ENCODE measurements at regions not wholly inside any gene's neighbourhood (a gene's known extent, or its start where the extent isn't known, plus 50 kb on each side); places are given as distances from the start of the nearest gene placed in this dataset.
"Not testable (repeated sequence)": the region's sequence is repeated elsewhere in the genome, so short reads cannot be mapped to it uniquely, and the experiment has no call there.

GRCh38 chr7:94169682-94170081, 165.5 kb upstream of the BET1 start:
- DNase-seq (ENCODE audit: low spot score), result no peak
- ATAC-seq, result no peak

- ATAC-seq (no peak), DNase-seq (ENCODE audit: low spot score) (no peak)
Observed at GRCh38 chr7:94170836-94171235, 166.7 kb upstream of the BET1 start.

GRCh38 chr7:94173436-94173835, 169.3 kb upstream of the BET1 start:
- ATAC-seq (no peak), DNase-seq (ENCODE audit: low spot score) (no peak)

- DNase-seq (ENCODE audit: low spot score) (no peak), ATAC-seq (no peak)
Observed at GRCh38 chr7:94174375-94174774, 170.2 kb upstream of the BET1 start.

GRCh38 chr7:94174956-94175355, 170.8 kb upstream of the BET1 start:
- ATAC-seq (no peak), DNase-seq (ENCODE audit: low spot score) (no peak)

- DNase-seq (ENCODE audit: low spot score) (no peak), ATAC-seq (no peak)
Observed at GRCh38 chr7:94176694-94177200, 172.6 kb upstream of the BET1 start.

GRCh38 chr7:94177441-94177840, 173.3 kb upstream of the BET1 start:
- ATAC-seq (no peak), DNase-seq (ENCODE audit: low spot score) (no peak)

GRCh38 chr7:94178230-94178629, 174.1 kb upstream of the BET1 start:
- ATAC-seq, result no peak
- DNase-seq (ENCODE audit: low spot score), result no peak

- ATAC-seq (no peak), DNase-seq (ENCODE audit: low spot score) (no peak)
Observed at GRCh38 chr7:94179466-94179865, 175.3 kb upstream of the BET1 start.

GRCh38 chr7:94182066-94182465, 177.9 kb upstream of the BET1 start:
- ATAC-seq (no peak), DNase-seq (ENCODE audit: low spot score) (no peak)

GRCh38 chr7:94182721-94183120, 178.6 kb upstream of the BET1 start:
- no peak for ATAC-seq
- DNase-seq (ENCODE audit: low spot score), result no peak

- no peak for DNase-seq (ENCODE audit: low spot score)
- peak; percentile 52 for ATAC-seq
Observed at GRCh38 chr7:94183289-94183749, 179.2 kb upstream of the BET1 start.

- DNase-seq (ENCODE audit: low spot score) (no peak), ATAC-seq (no peak)
Observed at GRCh38 chr7:94183891-94184290, 179.7 kb upstream of the BET1 start.

GRCh38 chr7:94188350-94188749, 184.2 kb upstream of the BET1 start:
- DNase-seq (ENCODE audit: low spot score), result no peak
- ATAC-seq, result no peak

GRCh38 chr7:94190599-94191061, 186.5 kb upstream of the BET1 start:
- no peak for ATAC-seq
- no peak for DNase-seq (ENCODE audit: low spot score)

- ATAC-seq; DNase-seq (ENCODE audit: low spot score): not testable (repeated sequence)
Observed at GRCh38 chr7:94194426-94194825, 190.3 kb upstream of the BET1 start.

- ATAC-seq, result no peak
Observed at GRCh38 chr7:94195201-94195600, 191.0 kb upstream of the BET1 start.

GRCh38 chr7:94195813-94196212, 191.7 kb upstream of the BET1 start:
- DNase-seq (ENCODE audit: low spot score) (no peak), ATAC-seq (no peak)

More at GRCh38 chr7:94195201-94195600, 191.0 kb upstream of the BET1 start:
- no peak for DNase-seq (ENCODE audit: low spot score)

GRCh38 chr7:94205529-94205928, 189.2 kb upstream of the COL1A2 start:
- DNase-seq (ENCODE audit: low spot score) (no peak), ATAC-seq (no peak)

- ATAC-seq (no peak), DNase-seq (ENCODE audit: low spot score) (no peak)
Observed at GRCh38 chr7:94206295-94206694, 188.4 kb upstream of the COL1A2 start.

- DNase-seq (ENCODE audit: low spot score) (no peak), ATAC-seq (no peak)
Observed at GRCh38 chr7:94212160-94212559, 182.5 kb upstream of the COL1A2 start.

- ATAC-seq, result no peak
- no peak for DNase-seq (ENCODE audit: low spot score)
Observed at GRCh38 chr7:94216944-94217461, 177.7 kb upstream of the COL1A2 start.

GRCh38 chr7:94217766-94218165, 176.9 kb upstream of the COL1A2 start:
- no peak for DNase-seq (ENCODE audit: low spot score)
- ATAC-seq, result no peak

Data from left lobe of liver (tissue), 2 donors.